ENCODE measurements at regions not wholly inside any gene's neighbourhood (a gene's known extent, or its start where the extent isn't known, plus 50 kb on each side); places are given as distances from the start of the nearest gene placed in this dataset.

- TF ChIP-seq CTCF (IDR thresholded peaks at IDR 0.05 in 2 of 3, conservative IDR thresholded peaks at IDR 0.05 in 1 of 3; ENCODE audit: borderline replicate concordance in 1 of 3, insufficient read depth in 1 of 3, low read depth in 2 of 3, low read length in 2 of 3): no peak
- TF ChIP-seq POLR2A (IDR thresholded peaks at IDR 0.05; ENCODE audit: borderline replicate concordance, extremely low read depth, insufficient read depth, insufficient read length): no peak
- TF ChIP-seq REST (IDR thresholded peaks at IDR 0.05; ENCODE audit: low read depth): no peak
- TF ChIP-seq RAD21 (IDR thresholded peaks at IDR 0.05; ENCODE audit: low read depth): no peak
- no peak for TF ChIP-seq JUND (IDR thresholded peaks at IDR 0.05)
Observed at GRCh38 chr5:12093586-12093985, 189.3 kb upstream of the CTNND2 start.

Measured in HCT116 (cell line).